ENCODE measurements at regions not wholly inside any gene's neighbourhood (a gene's known extent, or its start where the extent isn't known, plus 50 kb on each side); places are given as distances from the start of the nearest gene placed in this dataset.
"Not testable (repeated sequence)": the region's sequence is repeated elsewhere in the genome, so short reads cannot be mapped to it uniquely, and the experiment has no call there.

- H3K36me3 Mint-ChIP-seq, result peaks cover under 1% of the 10 kb centered on the region
- H3K9me3 Mint-ChIP-seq, result no peaks in the 10 kb centered on the region
- no peak overlapping the region for H3K27ac Mint-ChIP-seq
- H3K4me3 Mint-ChIP-seq, result no peak overlapping the region
- H3K27me3 Mint-ChIP-seq, result no peaks in the 10 kb centered on the region
- H3K4me1 Mint-ChIP-seq, result no peaks in the 10 kb centered on the region
These were observed 106.5 kb upstream of the GMDS start for GRCh38 chr6:2351807-2352431.

- no peak overlapping the region for H3K27ac Mint-ChIP-seq
- no peaks in the 10 kb centered on the region for H3K27me3 Mint-ChIP-seq
- H3K9me3 Mint-ChIP-seq, result no peaks in the 10 kb centered on the region
- no peak overlapping the region for H3K4me3 Mint-ChIP-seq
- H3K4me1 Mint-ChIP-seq, result no peaks in the 10 kb centered on the region
- peaks cover 3% of the 10 kb centered on the region for H3K36me3 Mint-ChIP-seq
These were observed 105.7 kb upstream of the GMDS start for GRCh38 chr6:2351090-2351489.

GRCh38 chr6:2346078-2346477 lies 100.7 kb upstream of the GMDS start:
- Mint-ChIP-seq H3K27ac (no peak overlapping the region), H3K9me3 (peaks cover 15% of the 10 kb centered on the region), H3K4me3 (no peak overlapping the region), H3K36me3 (peaks cover 15% of the 10 kb centered on the region), H3K4me1 (no peaks in the 10 kb centered on the region), H3K27me3 (no peaks in the 10 kb centered on the region)

- H3K27ac Mint-ChIP-seq, result no peak overlapping the region
- H3K27me3 Mint-ChIP-seq, result no peaks in the 10 kb centered on the region
- H3K4me3 Mint-ChIP-seq, result no peak overlapping the region
- peaks cover 16% of the 10 kb centered on the region for H3K9me3 Mint-ChIP-seq
- H3K4me1 Mint-ChIP-seq, result no peaks in the 10 kb centered on the region
- H3K36me3 Mint-ChIP-seq, result peaks cover 15% of the 10 kb centered on the region
These were observed 99.0 kb upstream of the GMDS start for GRCh38 chr6:2344319-2344905.

- H3K4me1 Mint-ChIP-seq, result no peaks in the 10 kb centered on the region
- H3K27ac Mint-ChIP-seq, result no peak overlapping the region
- H3K4me3 Mint-ChIP-seq, result no peak overlapping the region
- peaks cover 57% of the 10 kb centered on the region for H3K36me3 Mint-ChIP-seq
- peaks cover 24% of the 10 kb centered on the region for H3K9me3 Mint-ChIP-seq
- H3K27me3 Mint-ChIP-seq, result no peaks in the 10 kb centered on the region
These were observed 82.2 kb upstream of the GMDS start for GRCh38 chr6:2327591-2327990.

- no peaks in the 10 kb centered on the region for H3K4me1 Mint-ChIP-seq
- H3K36me3 Mint-ChIP-seq, result peaks cover 54% of the 10 kb centered on the region
- H3K27me3 Mint-ChIP-seq, result no peaks in the 10 kb centered on the region
- no peak overlapping the region for H3K27ac Mint-ChIP-seq
- no peak overlapping the region for H3K4me3 Mint-ChIP-seq
- peaks cover 33% of the 10 kb centered on the region for H3K9me3 Mint-ChIP-seq
These were observed 79.0 kb upstream of the GMDS start for GRCh38 chr6:2324166-2324953.

GRCh38 chr6:2317498-2317897 lies 72.1 kb upstream of the GMDS start:
- H3K4me3 Mint-ChIP-seq, H3K4me1 Mint-ChIP-seq: not testable (repeated sequence)

GRCh38 chr6:2314641-2315040 lies 69.2 kb upstream of the GMDS start:
- peaks cover 28% of the 10 kb centered on the region for H3K9me3 Mint-ChIP-seq
- H3K27me3 Mint-ChIP-seq, result no peaks in the 10 kb centered on the region
- H3K4me1 Mint-ChIP-seq, result no peaks in the 10 kb centered on the region
- H3K36me3 Mint-ChIP-seq, result peaks cover 27% of the 10 kb centered on the region
- H3K27ac Mint-ChIP-seq, result no peak overlapping the region
- no peak overlapping the region for H3K4me3 Mint-ChIP-seq

More at GRCh38 chr6:2317498-2317897, 72.1 kb upstream of the GMDS start:
- Mint-ChIP-seq H3K36me3 (peaks cover 33% of the 10 kb centered on the region), H3K9me3 (peaks cover 36% of the 10 kb centered on the region)
- H3K27ac Mint-ChIP-seq, H3K27me3 Mint-ChIP-seq: not testable (repeated sequence)

GRCh38 chr6:2310042-2310441 lies 64.6 kb upstream of the GMDS start:
- Mint-ChIP-seq H3K4me3 (no peak overlapping the region), H3K9me3 (peaks cover 9% of the 10 kb centered on the region), H3K27ac (no peak overlapping the region), H3K4me1 (no peaks in the 10 kb centered on the region), H3K36me3 (peaks cover 12% of the 10 kb centered on the region), H3K27me3 (no peaks in the 10 kb centered on the region)

- Mint-ChIP-seq H3K9me3 (peaks cover 4% of the 10 kb centered on the region), H3K27me3 (no peaks in the 10 kb centered on the region), H3K4me3 (no peak overlapping the region)
These were observed 63.7 kb upstream of the GMDS start for GRCh38 chr6:2309122-2309521.

GRCh38 chr6:2307799-2308198 lies 62.4 kb upstream of the GMDS start:
- peaks cover 4% of the 10 kb centered on the region for H3K9me3 Mint-ChIP-seq
- no peaks in the 10 kb centered on the region for H3K4me1 Mint-ChIP-seq
- H3K27ac Mint-ChIP-seq, result no peak overlapping the region
- no peak overlapping the region for H3K4me3 Mint-ChIP-seq
- H3K36me3 Mint-ChIP-seq, result peaks cover 15% of the 10 kb centered on the region
- H3K27me3 Mint-ChIP-seq, result no peaks in the 10 kb centered on the region

More at GRCh38 chr6:2309122-2309521, 63.7 kb upstream of the GMDS start:
- H3K27ac Mint-ChIP-seq, result no peak overlapping the region
- peaks cover 15% of the 10 kb centered on the region for H3K36me3 Mint-ChIP-seq
- H3K4me1 Mint-ChIP-seq, result no peaks in the 10 kb centered on the region

GRCh38 chr6:2305951-2306350 lies 60.5 kb upstream of the GMDS start:
- Mint-ChIP-seq H3K27me3 (no peaks in the 10 kb centered on the region), H3K4me1 (no peaks in the 10 kb centered on the region), H3K36me3 (peaks cover 11% of the 10 kb centered on the region), H3K27ac (no peak overlapping the region), H3K4me3 (no peak overlapping the region), H3K9me3 (peaks cover 4% of the 10 kb centered on the region)

GRCh38 chr6:2302482-2302881 lies 57.1 kb upstream of the GMDS start:
- H3K36me3 Mint-ChIP-seq, result peaks cover 17% of the 10 kb centered on the region

GRCh38 chr6:2296781-2297180 lies 51.4 kb upstream of the GMDS start:
- Mint-ChIP-seq H3K4me3 (no peak overlapping the region), H3K4me1 (no peaks in the 10 kb centered on the region), H3K36me3 (peaks cover 23% of the 10 kb centered on the region), H3K9me3 (peaks cover 17% of the 10 kb centered on the region), H3K27me3 (no peaks in the 10 kb centered on the region), H3K27ac (no peak overlapping the region)

More at GRCh38 chr6:2302482-2302881, 57.1 kb upstream of the GMDS start:
- not testable (repeated sequence) for H3K4me3 Mint-ChIP-seq, H3K9me3 Mint-ChIP-seq, H3K4me1 Mint-ChIP-seq, H3K27ac Mint-ChIP-seq, H3K27me3 Mint-ChIP-seq

Measured in activated naive CD4-positive, alpha-beta T cell treated with anti-CD3 and anti-CD28 coated beads, Interleukin-2, amount 50 U/mL, for 24 hours (primary cell).